MM.1S (cell line): ENCODE measurements at regions not wholly inside any gene's neighbourhood (a gene's known extent, or its start where the extent isn't known, plus 50 kb on each side); places are given as distances from the start of the nearest gene placed in this dataset.

Experiments
- DNase-seq: peaks from one replicate; pipeline ENCODE4 v3.0.0-alpha.2; 2015
- H2AFZ ChIP-seq: fragments of 300-600 bp; sonication (generic); 2 replicates; pipeline ENCODE4 v1.6.0; 2016; ENCODE audit warnings: antibody characterized with exemption, low read length
- H3F3A ChIP-seq: fragments of 300-600 bp; sonication (generic); 2 replicates; pipeline ENCODE4 v1.6.1; 2016; ENCODE audit warnings: mild to moderate bottlenecking, antibody characterized with exemption, low read length, moderate library complexity, mixed read lengths; ENCODE audit not compliant: insufficient read depth
- H3K27ac ChIP-seq: fragments of 300-600 bp; sonication (generic); 2 replicates; pipeline ENCODE4 v1.5.1; 2016; ENCODE audit warnings: mild to moderate bottlenecking, low read length
- H3K27me3 ChIP-seq: fragments of 300-600 bp; sonication (generic); replicated peaks from 2 replicates; pipeline ENCODE4 v1.6.0; 2016; ENCODE audit warnings: low read length; ENCODE audit not compliant: insufficient read depth
- H3K36me3 ChIP-seq: fragments of 300-600 bp; sonication (generic); replicated peaks from 2 replicates; pipeline ENCODE4 v1.6.1; 2016; ENCODE audit warnings: mild to moderate bottlenecking, low read length, mixed read lengths; ENCODE audit not compliant: insufficient read depth
- H3K4me1 ChIP-seq: fragments of 300-600 bp; sonication (generic); 2 replicates; pipeline ENCODE4 v1.6.1; 2016; ENCODE audit warnings: low read length, mixed read lengths
- H3K4me2 ChIP-seq: fragments of 300-600 bp; sonication (generic); 2 replicates; pipeline ENCODE4 v1.6.0; 2016; ENCODE audit warnings: low read depth, low read length
- H3K4me3 ChIP-seq: fragments of 300-600 bp; sonication (generic); 2 replicates; pipeline ENCODE4 v1.5.1; 2016; ENCODE audit warnings: low read length, mixed read lengths
- H3K79me2 ChIP-seq: fragments of 300-600 bp; sonication (generic); 2 replicates; pipeline ENCODE4 v1.6.1; 2016; ENCODE audit warnings: mixed run types, low read length, mixed read lengths
- H3K9ac ChIP-seq: fragments of 300-600 bp; sonication (generic); 2 replicates; pipeline ENCODE4 v1.6.1; 2016; ENCODE audit warnings: low read length, mixed read lengths
- H3K9me2 ChIP-seq: fragments of 300-600 bp; sonication (generic); replicated peaks from 2 replicates; pipeline ENCODE4 v1.6.1; 2016; ENCODE audit warnings: mild to moderate bottlenecking, low read length, mixed read lengths; ENCODE audit not compliant: insufficient read depth
- H3K9me3 ChIP-seq: fragments of 300-600 bp; sonication (generic); replicated peaks from 2 replicates; pipeline ENCODE4 v1.6.1; 2016; ENCODE audit warnings: mild to moderate bottlenecking, low read length, mixed read lengths; ENCODE audit not compliant: insufficient read depth
- H4K20me1 ChIP-seq: fragments of 300-600 bp; sonication (generic); 2 replicates; pipeline ENCODE4 v1.6.1; 2016; ENCODE audit warnings: mild to moderate bottlenecking, low read length, moderate library complexity, mixed read lengths; ENCODE audit not compliant: insufficient read depth
- CTCF ChIP-seq: fragments of 300-600 bp; sonication (generic); IDR thresholded peaks from 2 replicates; pipeline ENCODE4 v1.5.1; 2016; ENCODE audit warnings: antibody characterized with exemption, low read length, mixed read lengths
- EZH2 ChIP-seq: fragments of 300-600 bp; sonication (generic); optimal IDR thresholded peaks from 2 replicates; pipeline ENCODE3; 2017; ENCODE audit warnings: low read depth, mild to moderate bottlenecking, antibody characterized with exemption, low read length, mixed read lengths
- EZH2phosphoT487 ChIP-seq: fragments of 300-600 bp; sonication (generic); IDR thresholded peaks from 2 replicates; pipeline ENCODE4 v1.6.1; 2018; ENCODE audit warnings: antibody characterized with exemption, low read length

GRCh38 chr12:75894965-75895754 lies 136.4 kb downstream of the PHLDA1 start:
- DNase-seq: no peak
- no peak overlapping the region for H3K27ac ChIP-seq
- no peak overlapping the region for H2AFZ ChIP-seq
- no peaks in the 10 kb centered on the region for H3K4me1 ChIP-seq
- no peaks in the 10 kb centered on the region for H3K9me3 ChIP-seq
- no peak overlapping the region for H3K4me2 ChIP-seq
- no peaks in the 10 kb centered on the region for H3K9me2 ChIP-seq
- TF ChIP-seq EZH2phosphoT487: no peak
- TF ChIP-seq CTCF: no peak
- TF ChIP-seq EZH2: no peak
- H3K79me2 ChIP-seq: no peaks in the 10 kb centered on the region
- H3K4me3 ChIP-seq: no peak overlapping the region
- no peaks in the 10 kb centered on the region for H3K27me3 ChIP-seq
- H3K36me3 ChIP-seq: no peaks in the 10 kb centered on the region
- no peak overlapping the region for H3K9ac ChIP-seq
- no peaks in the 10 kb centered on the region for H3F3A ChIP-seq
- no peaks in the 10 kb centered on the region for H4K20me1 ChIP-seq

GRCh38 chr12:75893765-75894164 lies 137.8 kb downstream of the PHLDA1 start:
- H3K79me2 ChIP-seq: no peaks in the 10 kb centered on the region
- H3K4me2 ChIP-seq: no peak overlapping the region
- H4K20me1 ChIP-seq: no peaks in the 10 kb centered on the region
- H3K4me3 ChIP-seq: no peak overlapping the region
- no peak overlapping the region for H3K9ac ChIP-seq
- no peaks in the 10 kb centered on the region for H3K27me3 ChIP-seq
- H3K36me3 ChIP-seq: no peaks in the 10 kb centered on the region
- no peak overlapping the region for H2AFZ ChIP-seq
- no peaks in the 10 kb centered on the region for H3K4me1 ChIP-seq
- no peaks in the 10 kb centered on the region for H3K9me3 ChIP-seq
- H3K9me2 ChIP-seq: no peaks in the 10 kb centered on the region
- no peak overlapping the region for H3K27ac ChIP-seq
- TF ChIP-seq EZH2 (no peak), EZH2phosphoT487 (no peak), CTCF (no peak)
- DNase-seq: no peak
- H3F3A ChIP-seq: no peaks in the 10 kb centered on the region

- H3K9me3 ChIP-seq: no peaks in the 10 kb centered on the region
- H3K9me2 ChIP-seq: no peaks in the 10 kb centered on the region
- H4K20me1 ChIP-seq: no peaks in the 10 kb centered on the region
- no peaks in the 10 kb centered on the region for H3K27me3 ChIP-seq
- no peak for DNase-seq
- H3K4me1 ChIP-seq: no peaks in the 10 kb centered on the region
- H3K9ac ChIP-seq: no peak overlapping the region
- no peaks in the 10 kb centered on the region for H3F3A ChIP-seq
- H3K4me2 ChIP-seq: no peak overlapping the region
- H3K36me3 ChIP-seq: no peaks in the 10 kb centered on the region
- H3K27ac ChIP-seq: no peak overlapping the region
- H2AFZ ChIP-seq: no peak overlapping the region
- TF ChIP-seq CTCF (no peak), EZH2phosphoT487 (no peak), EZH2 (no peak)
- H3K79me2 ChIP-seq: no peaks in the 10 kb centered on the region
- H3K4me3 ChIP-seq: no peak overlapping the region
Measured at GRCh38 chr12:75892731-75893408, 138.7 kb downstream of the PHLDA1 start.
